ENCODE measurements at regions not wholly inside any gene's neighbourhood (a gene's known extent, or its start where the extent isn't known, plus 50 kb on each side); places are given as distances from the start of the nearest gene placed in this dataset.
"Not testable (repeated sequence)": the region's sequence is repeated elsewhere in the genome, so short reads cannot be mapped to it uniquely, and the experiment has no call there.

- Mint-ChIP-seq H3K4me3 (ENCODE audit: low read depth) (no peak overlapping the region), H3K27ac (no peak overlapping the region), H3K4me1 (ENCODE audit: low read depth) (no peaks in the 10 kb centered on the region), H3K27me3 (ENCODE audit: low read depth) (no peaks in the 10 kb centered on the region), H3K36me3 (ENCODE audit: low read depth) (no peaks in the 10 kb centered on the region), H3K9me3 (no peaks in the 10 kb centered on the region)
- DNase-seq (ENCODE audit: low spot score) = no peak
- intact Hi-C loops (cut with micrococcal nuclease) = no loop called here
These were observed 208.7 kb downstream of the CHIC2 start for GRCh38 chr4:53855581-53856250.

- no peaks in the 10 kb centered on the region for H3K36me3 Mint-ChIP-seq (ENCODE audit: low read depth)
- no peak for DNase-seq (ENCODE audit: low spot score)
- H3K27ac Mint-ChIP-seq = no peak overlapping the region
- no peaks in the 10 kb centered on the region for H3K4me1 Mint-ChIP-seq (ENCODE audit: low read depth)
- H3K4me3 Mint-ChIP-seq (ENCODE audit: low read depth) = no peak overlapping the region
- H3K27me3 Mint-ChIP-seq (ENCODE audit: low read depth) = no peaks in the 10 kb centered on the region
- intact Hi-C loops (cut with micrococcal nuclease) = no loop called here
- no peaks in the 10 kb centered on the region for H3K9me3 Mint-ChIP-seq
These were observed 209.3 kb downstream of the CHIC2 start for GRCh38 chr4:53854991-53855568.

- intact Hi-C loops (cut with micrococcal nuclease) = no loop called here
- no peak for DNase-seq (ENCODE audit: low spot score)
- H3K4me3 Mint-ChIP-seq (ENCODE audit: low read depth) = no peak overlapping the region
- H3K27me3 Mint-ChIP-seq (ENCODE audit: low read depth) = no peaks in the 10 kb centered on the region
- H3K9me3 Mint-ChIP-seq = no peaks in the 10 kb centered on the region
- H3K36me3 Mint-ChIP-seq (ENCODE audit: low read depth) = no peaks in the 10 kb centered on the region
- no peaks in the 10 kb centered on the region for H3K4me1 Mint-ChIP-seq (ENCODE audit: low read depth)
- H3K27ac Mint-ChIP-seq = no peak overlapping the region
These were observed 212.1 kb downstream of the CHIC2 start for GRCh38 chr4:53852343-53852742.

GRCh38 chr4:53847965-53848364, 216.4 kb downstream of the CHIC2 start:
- Mint-ChIP-seq H3K27me3 (ENCODE audit: low read depth) (no peaks in the 10 kb centered on the region), H3K4me3 (ENCODE audit: low read depth) (no peak overlapping the region), H3K9me3 (no peaks in the 10 kb centered on the region), H3K4me1 (ENCODE audit: low read depth) (no peaks in the 10 kb centered on the region), H3K27ac (no peak overlapping the region), H3K36me3 (ENCODE audit: low read depth) (no peaks in the 10 kb centered on the region)
- DNase-seq (ENCODE audit: low spot score) = no peak
- intact Hi-C loops (cut with micrococcal nuclease) = no loop called here

- Mint-ChIP-seq H3K4me1 (ENCODE audit: low read depth) (no peaks in the 10 kb centered on the region), H3K9me3 (no peaks in the 10 kb centered on the region), H3K27me3 (ENCODE audit: low read depth) (no peaks in the 10 kb centered on the region), H3K4me3 (ENCODE audit: low read depth) (no peak overlapping the region), H3K27ac (no peak overlapping the region), H3K36me3 (ENCODE audit: low read depth) (no peaks in the 10 kb centered on the region)
- no peak for DNase-seq (ENCODE audit: low spot score)
- intact Hi-C loops (cut with micrococcal nuclease) = no loop called here
These were observed 219.9 kb downstream of the CHIC2 start for GRCh38 chr4:53844551-53844950.

- no peaks in the 10 kb centered on the region for H3K36me3 Mint-ChIP-seq (ENCODE audit: low read depth)
- intact Hi-C loops (cut with micrococcal nuclease) = no loop called here
- H3K27ac Mint-ChIP-seq = no peak overlapping the region
- H3K27me3 Mint-ChIP-seq (ENCODE audit: low read depth) = no peaks in the 10 kb centered on the region
- H3K4me3 Mint-ChIP-seq (ENCODE audit: low read depth) = no peak overlapping the region
- no peak for DNase-seq (ENCODE audit: low spot score)
- no peaks in the 10 kb centered on the region for H3K9me3 Mint-ChIP-seq
- no peaks in the 10 kb centered on the region for H3K4me1 Mint-ChIP-seq (ENCODE audit: low read depth)
These were observed 220.3 kb downstream of the CHIC2 start for GRCh38 chr4:53844133-53844532.

GRCh38 chr4:53841711-53842110, 222.7 kb downstream of the CHIC2 start:
- H3K4me3 Mint-ChIP-seq (ENCODE audit: low read depth) = no peak overlapping the region
- intact Hi-C loops (cut with micrococcal nuclease) = no loop called here
- no peak for DNase-seq (ENCODE audit: low spot score)
- no peaks in the 10 kb centered on the region for H3K4me1 Mint-ChIP-seq (ENCODE audit: low read depth)
- H3K27me3 Mint-ChIP-seq (ENCODE audit: low read depth) = no peaks in the 10 kb centered on the region
- H3K27ac Mint-ChIP-seq = no peak overlapping the region
- no peaks in the 10 kb centered on the region for H3K9me3 Mint-ChIP-seq
- no peaks in the 10 kb centered on the region for H3K36me3 Mint-ChIP-seq (ENCODE audit: low read depth)

- Mint-ChIP-seq H3K9me3 (no peaks in the 10 kb centered on the region), H3K27me3 (ENCODE audit: low read depth) (no peaks in the 10 kb centered on the region), H3K4me3 (ENCODE audit: low read depth) (no peak overlapping the region), H3K36me3 (ENCODE audit: low read depth) (no peaks in the 10 kb centered on the region), H3K27ac (no peak overlapping the region), H3K4me1 (ENCODE audit: low read depth) (no peaks in the 10 kb centered on the region)
- intact Hi-C loops (cut with micrococcal nuclease) = no loop called here
- no peak for DNase-seq (ENCODE audit: low spot score)
These were observed 223.8 kb downstream of the CHIC2 start for GRCh38 chr4:53840643-53841042.

GRCh38 chr4:53833302-53834003, 231.0 kb downstream of the CHIC2 start:
- H3K4me1 Mint-ChIP-seq (ENCODE audit: low read depth); H3K27ac Mint-ChIP-seq; H3K36me3 Mint-ChIP-seq (ENCODE audit: low read depth); DNase-seq (ENCODE audit: low spot score); intact Hi-C loops (cut with micrococcal nuclease); H3K4me3 Mint-ChIP-seq (ENCODE audit: low read depth); H3K27me3 Mint-ChIP-seq (ENCODE audit: low read depth): not testable (repeated sequence)
- H3K9me3 Mint-ChIP-seq = peaks cover 36% of the 10 kb centered on the region

GRCh38 chr4:53832549-53832948, 231.9 kb downstream of the CHIC2 start:
- peaks cover 38% of the 10 kb centered on the region for H3K9me3 Mint-ChIP-seq
- no peak overlapping the region for H3K27ac Mint-ChIP-seq
- no peaks in the 10 kb centered on the region for H3K4me1 Mint-ChIP-seq (ENCODE audit: low read depth)
- no peaks in the 10 kb centered on the region for H3K27me3 Mint-ChIP-seq (ENCODE audit: low read depth)
- H3K36me3 Mint-ChIP-seq (ENCODE audit: low read depth) = no peaks in the 10 kb centered on the region
- no peak for DNase-seq (ENCODE audit: low spot score)
- intact Hi-C loops (cut with micrococcal nuclease) = no loop called here
- H3K4me3 Mint-ChIP-seq (ENCODE audit: low read depth) = no peak overlapping the region

GRCh38 chr4:53830511-53830910, 233.9 kb downstream of the CHIC2 start:
- intact Hi-C loops (cut with micrococcal nuclease) = no loop called here
- Mint-ChIP-seq H3K4me3 (ENCODE audit: low read depth) (no peak overlapping the region), H3K27ac (no peak overlapping the region), H3K9me3 (peaks cover 38% of the 10 kb centered on the region), H3K4me1 (ENCODE audit: low read depth) (no peaks in the 10 kb centered on the region), H3K36me3 (ENCODE audit: low read depth) (no peaks in the 10 kb centered on the region), H3K27me3 (ENCODE audit: low read depth) (no peaks in the 10 kb centered on the region)
- no peak for DNase-seq (ENCODE audit: low spot score)

GRCh38 chr4:53821179-53821851, 230.0 kb upstream of the LNX1 start:
- peaks cover 3% of the 10 kb centered on the region for H3K27me3 Mint-ChIP-seq (ENCODE audit: low read depth)
- no peak for DNase-seq (ENCODE audit: low spot score)
- intact Hi-C loops (cut with micrococcal nuclease) = no loop called here
- H3K9me3 Mint-ChIP-seq = no peaks in the 10 kb centered on the region
- H3K4me1 Mint-ChIP-seq (ENCODE audit: low read depth) = no peaks in the 10 kb centered on the region
- H3K36me3 Mint-ChIP-seq (ENCODE audit: low read depth) = no peaks in the 10 kb centered on the region
- H3K27ac Mint-ChIP-seq = no peak overlapping the region
- no peak overlapping the region for H3K4me3 Mint-ChIP-seq (ENCODE audit: low read depth)

- Mint-ChIP-seq H3K36me3 (ENCODE audit: low read depth) (no peaks in the 10 kb centered on the region), H3K27me3 (ENCODE audit: low read depth) (peaks cover 3% of the 10 kb centered on the region), H3K4me1 (ENCODE audit: low read depth) (no peaks in the 10 kb centered on the region), H3K9me3 (no peaks in the 10 kb centered on the region), H3K27ac (no peak overlapping the region), H3K4me3 (ENCODE audit: low read depth) (no peak overlapping the region)
- intact Hi-C loops (cut with micrococcal nuclease) = no loop called here
- no peak for DNase-seq (ENCODE audit: low spot score)
These were observed 226.8 kb upstream of the LNX1 start for GRCh38 chr4:53818104-53818503.
